ENCODE measurements at regions not wholly inside any gene's neighbourhood (a gene's known extent, or its start where the extent isn't known, plus 50 kb on each side); places are given as distances from the start of the nearest gene placed in this dataset.

- no peak overlapping the region for H3K27ac Mint-ChIP-seq
- H3K4me3 Mint-ChIP-seq: no peak overlapping the region
- no peaks in the 10 kb centered on the region for H3K36me3 Mint-ChIP-seq
- no peak for DNase-seq (ENCODE audit: low spot score in 2 of 2)
- peaks cover 6% of the 10 kb centered on the region for H3K9me3 Mint-ChIP-seq
- H3K4me1 Mint-ChIP-seq: no peaks in the 10 kb centered on the region
- no peak for ATAC-seq
These were observed 205.3 kb downstream of the VRK1 start for GRCh38 chr14:97002454-97002853.

GRCh38 chr14:97005934-97006333, 208.8 kb downstream of the VRK1 start:
- DNase-seq (ENCODE audit: low spot score in 2 of 2): no peak
- Mint-ChIP-seq H3K4me1 (peaks cover 5% of the 10 kb centered on the region), H3K4me3 (no peak overlapping the region), H3K27ac (no peak overlapping the region), H3K36me3 (no peaks in the 10 kb centered on the region), H3K9me3 (peaks cover 6% of the 10 kb centered on the region)
- no peak for ATAC-seq

GRCh38 chr14:97010491-97011160, 213.4 kb downstream of the VRK1 start:
- Mint-ChIP-seq H3K27ac (no peak overlapping the region), H3K36me3 (no peaks in the 10 kb centered on the region), H3K4me1 (peaks cover 8% of the 10 kb centered on the region), H3K4me3 (no peak overlapping the region), H3K9me3 (no peaks in the 10 kb centered on the region)
- DNase-seq (ENCODE audit: low spot score in 2 of 2): no peak
- no peak for ATAC-seq

GRCh38 chr14:97013878-97014277, 216.7 kb downstream of the VRK1 start:
- no peak overlapping the region for H3K4me3 Mint-ChIP-seq
- peaks cover 8% of the 10 kb centered on the region for H3K4me1 Mint-ChIP-seq

GRCh38 chr14:97021001-97021400, 223.8 kb downstream of the VRK1 start:
- no peaks in the 10 kb centered on the region for H3K9me3 Mint-ChIP-seq
- ATAC-seq (no peak), DNase-seq (ENCODE audit: low spot score in 2 of 2) (no peak)
- no peak overlapping the region for H3K4me3 Mint-ChIP-seq
- no peaks in the 10 kb centered on the region for H3K36me3 Mint-ChIP-seq
- no peak overlapping the region for H3K27ac Mint-ChIP-seq
- H3K4me1 Mint-ChIP-seq: peaks cover 6% of the 10 kb centered on the region

More at GRCh38 chr14:97013878-97014277, 216.7 kb downstream of the VRK1 start:
- DNase-seq (ENCODE audit: low spot score in 2 of 2) (no peak), ATAC-seq (no peak)
- Mint-ChIP-seq H3K9me3 (no peaks in the 10 kb centered on the region), H3K36me3 (no peaks in the 10 kb centered on the region), H3K27ac (no peak overlapping the region)

GRCh38 chr14:97021571-97022168, 224.5 kb downstream of the VRK1 start:
- H3K4me1 Mint-ChIP-seq: peaks cover 6% of the 10 kb centered on the region
- no peak for DNase-seq (ENCODE audit: low spot score in 2 of 2)

DNA sequence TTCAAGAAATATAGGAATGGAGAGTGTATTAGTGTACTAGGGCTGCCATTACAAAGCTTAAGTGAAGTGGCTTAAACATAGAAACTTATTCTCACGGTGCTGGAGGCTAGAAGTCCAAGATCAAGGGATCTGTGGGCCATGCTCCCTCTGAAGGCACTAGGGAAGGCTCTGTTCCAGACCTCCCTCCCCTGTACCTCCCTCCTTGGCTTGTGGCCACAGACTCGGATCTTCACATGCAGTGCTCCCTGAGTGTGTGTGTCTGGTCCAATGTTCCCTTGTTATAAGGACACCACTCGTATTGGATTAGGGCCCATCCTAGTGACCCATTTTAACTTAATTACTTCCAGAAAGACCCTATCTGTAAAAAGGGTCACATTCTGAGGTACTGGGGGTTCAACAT, 225.6 kb downstream of the VRK1 start:
- DNase-seq (ENCODE audit: low spot score in 2 of 2) (no peak), ATAC-seq (no peak)
- Mint-ChIP-seq H3K27ac (no peak overlapping the region), H3K9me3 (no peaks in the 10 kb centered on the region), H3K4me1 (peaks cover 6% of the 10 kb centered on the region), H3K4me3 (no peak overlapping the region), H3K36me3 (no peaks in the 10 kb centered on the region)

More at GRCh38 chr14:97021571-97022168, 224.5 kb downstream of the VRK1 start:
- H3K36me3 Mint-ChIP-seq: no peaks in the 10 kb centered on the region
- no peaks in the 10 kb centered on the region for H3K9me3 Mint-ChIP-seq
- H3K27ac Mint-ChIP-seq: no peak overlapping the region
- H3K4me3 Mint-ChIP-seq: no peak overlapping the region
- no peak for ATAC-seq

DNA sequence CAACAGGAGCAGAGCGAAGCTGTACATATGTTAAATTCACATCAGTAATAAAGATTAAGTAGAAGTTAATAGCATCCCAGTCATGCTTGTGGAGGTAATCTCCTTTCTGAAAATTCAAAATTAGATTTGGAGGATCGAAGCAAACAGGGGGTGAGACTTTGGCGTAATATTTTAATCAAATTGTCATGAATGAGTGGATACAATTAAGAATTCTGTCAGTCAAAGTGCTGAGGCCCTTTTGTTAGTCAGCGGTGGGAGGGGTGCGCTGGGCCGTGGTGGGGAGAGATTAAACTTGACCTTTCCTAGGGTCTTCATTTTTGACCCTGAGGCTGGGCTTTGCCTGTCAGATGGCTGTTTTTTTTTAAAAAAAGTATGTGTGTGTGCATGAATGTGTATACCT, 226.7 kb downstream of the VRK1 start:
- Mint-ChIP-seq H3K9me3 (no peaks in the 10 kb centered on the region), H3K4me3 (no peak overlapping the region), H3K4me1 (peaks cover 6% of the 10 kb centered on the region), H3K36me3 (no peaks in the 10 kb centered on the region), H3K27ac (no peak overlapping the region)
- ATAC-seq: no peak
- no peak for DNase-seq (ENCODE audit: low spot score in 2 of 2)

DNA sequence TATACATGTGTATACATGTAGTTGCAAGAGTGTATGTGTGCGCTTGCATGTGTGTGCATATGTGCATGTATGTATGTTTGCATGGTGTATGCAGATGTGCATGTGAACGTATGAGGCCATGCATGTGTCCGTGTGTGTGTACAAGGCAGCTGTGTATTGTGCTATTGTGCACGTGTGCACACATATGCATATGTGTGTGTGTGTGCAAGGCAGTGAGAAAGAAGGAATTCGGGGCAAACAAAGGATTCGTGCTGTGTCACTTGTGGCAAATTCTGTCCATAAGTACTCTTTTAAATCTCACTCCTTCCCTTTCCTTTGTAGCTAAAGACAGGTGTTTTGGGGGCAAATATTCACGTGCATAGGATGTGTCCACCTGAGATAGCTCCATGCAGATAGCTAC, 227.1 kb downstream of the VRK1 start:
- Mint-ChIP-seq H3K27ac (no peak overlapping the region), H3K4me1 (peaks cover 6% of the 10 kb centered on the region), H3K4me3 (no peak overlapping the region), H3K9me3 (no peaks in the 10 kb centered on the region), H3K36me3 (no peaks in the 10 kb centered on the region)
- DNase-seq (ENCODE audit: low spot score in 2 of 2) (no peak), ATAC-seq (no peak)

DNA sequence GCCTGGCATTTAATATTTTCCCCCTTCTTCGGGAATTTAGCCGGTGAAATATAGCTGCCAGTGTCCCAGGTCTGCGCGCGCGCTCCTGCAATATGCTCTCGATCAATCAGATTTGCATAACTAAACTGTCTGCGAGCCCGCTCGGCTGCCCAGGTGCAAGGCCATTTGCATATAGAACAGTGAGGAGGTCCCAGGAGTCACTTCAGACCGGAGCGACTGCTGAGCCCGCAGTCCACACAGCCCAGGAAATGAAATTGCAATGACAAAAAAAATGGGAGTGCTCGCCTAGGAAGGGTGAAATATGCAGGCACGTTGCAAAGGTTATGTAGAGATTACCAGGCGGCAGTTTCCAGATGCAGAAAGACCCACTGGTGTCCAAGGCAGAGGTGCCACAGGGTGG, 228.5 kb downstream of the VRK1 start:
- ATAC-seq: no peak

GRCh38 chr14:97027256-97027999, 230.2 kb downstream of the VRK1 start:
- no peaks in the 10 kb centered on the region for H3K36me3 Mint-ChIP-seq
- DNase-seq (ENCODE audit: low spot score in 2 of 2) (no peak), ATAC-seq (no peak)
- peaks cover 2% of the 10 kb centered on the region for H3K9me3 Mint-ChIP-seq
- no peak overlapping the region for H3K4me3 Mint-ChIP-seq
- peaks cover 3% of the 10 kb centered on the region for H3K4me1 Mint-ChIP-seq
- H3K27ac Mint-ChIP-seq: no peak overlapping the region

More for the DNA sequence above, 228.5 kb downstream of the VRK1 start:
- DNase-seq (ENCODE audit: low spot score in 2 of 2): no peak
- no peak overlapping the region for H3K4me3 Mint-ChIP-seq
- no peaks in the 10 kb centered on the region for H3K9me3 Mint-ChIP-seq
- H3K4me1 Mint-ChIP-seq: peaks cover 5% of the 10 kb centered on the region
- no peaks in the 10 kb centered on the region for H3K36me3 Mint-ChIP-seq
- H3K27ac Mint-ChIP-seq: no peak overlapping the region

DNA sequence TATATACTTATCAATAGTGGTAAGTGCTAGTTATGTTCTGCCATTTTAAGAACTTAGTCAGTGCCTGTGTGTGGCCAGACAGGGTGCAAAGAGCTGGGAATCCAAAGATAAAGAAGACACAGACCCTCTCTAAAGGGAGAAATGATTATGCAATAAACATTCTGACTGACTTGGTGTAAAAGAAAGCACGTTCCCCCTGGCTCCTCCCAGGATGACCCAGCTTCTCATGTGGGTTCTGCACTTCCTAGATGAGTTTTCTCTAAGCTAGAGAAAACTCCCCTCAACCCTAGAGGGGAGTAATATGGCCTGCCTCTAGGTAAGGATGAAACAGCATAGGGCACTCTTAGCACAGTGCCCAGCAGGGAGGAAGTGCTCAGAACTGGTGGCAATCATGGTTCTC, 231.2 kb downstream of the VRK1 start:
- Mint-ChIP-seq H3K4me3 (no peak overlapping the region), H3K27ac (no peak overlapping the region)

DNA sequence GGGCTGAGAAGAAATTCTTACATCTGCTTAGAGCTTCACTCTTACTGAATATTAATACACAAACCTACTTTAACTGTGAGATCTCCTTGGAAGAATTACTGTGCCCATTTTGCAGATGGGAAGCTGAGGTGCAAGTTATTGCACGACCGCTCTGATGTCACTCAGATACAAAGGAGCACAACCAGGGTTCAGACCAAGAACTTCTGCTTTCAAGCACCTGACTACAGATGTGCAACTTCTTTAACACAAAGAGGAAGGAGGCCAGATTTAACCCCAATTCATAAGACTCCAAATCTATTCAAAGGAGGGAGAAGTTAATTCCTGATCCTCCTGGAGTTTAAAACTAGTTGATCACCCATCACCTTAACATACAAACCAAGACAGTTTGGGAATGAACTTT, 232.6 kb downstream of the VRK1 start:
- no peak overlapping the region for H3K4me3 Mint-ChIP-seq
- H3K9me3 Mint-ChIP-seq: peaks cover 2% of the 10 kb centered on the region
- peaks cover 8% of the 10 kb centered on the region for H3K4me1 Mint-ChIP-seq
- ATAC-seq: no peak
- no peak for DNase-seq (ENCODE audit: low spot score in 2 of 2)
- no peak overlapping the region for H3K27ac Mint-ChIP-seq
- no peaks in the 10 kb centered on the region for H3K36me3 Mint-ChIP-seq

More for the DNA sequence above, 231.2 kb downstream of the VRK1 start:
- H3K36me3 Mint-ChIP-seq: no peaks in the 10 kb centered on the region
- peaks cover 2% of the 10 kb centered on the region for H3K9me3 Mint-ChIP-seq
- DNase-seq (ENCODE audit: low spot score in 2 of 2) (no peak), ATAC-seq (peak; percentile 26)
- peaks cover 8% of the 10 kb centered on the region for H3K4me1 Mint-ChIP-seq

DNA sequence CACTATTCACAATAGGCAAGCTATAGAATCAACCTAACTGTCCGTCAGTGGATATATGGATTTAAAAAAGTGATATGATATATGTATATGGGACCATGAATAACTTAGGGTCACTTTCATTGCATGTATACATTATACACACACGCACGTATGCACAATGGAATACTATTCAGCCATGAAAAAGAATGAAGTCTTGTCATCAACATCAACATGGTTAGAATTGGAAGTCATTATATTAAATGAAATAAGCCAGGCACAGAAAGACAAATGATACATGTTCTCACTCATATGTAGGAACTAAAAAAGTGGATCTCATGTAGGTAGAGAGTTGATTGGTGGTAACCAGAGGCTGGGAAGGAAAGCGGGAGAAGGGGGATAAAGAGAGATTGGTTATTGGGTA, 234.3 kb downstream of the VRK1 start:
- H3K36me3 Mint-ChIP-seq: no peaks in the 10 kb centered on the region
- peaks cover 2% of the 10 kb centered on the region for H3K9me3 Mint-ChIP-seq
- no peak overlapping the region for H3K4me3 Mint-ChIP-seq
- no peak for ATAC-seq
- DNase-seq (ENCODE audit: low spot score in 2 of 2): no peak
- H3K4me1 Mint-ChIP-seq: peaks cover 8% of the 10 kb centered on the region
- no peak overlapping the region for H3K27ac Mint-ChIP-seq

GRCh38 chr14:97033556-97034081, 236.4 kb downstream of the VRK1 start:
- Mint-ChIP-seq H3K4me3 (peak overlapping the region; percentile 15), H3K36me3 (no peaks in the 10 kb centered on the region), H3K9me3 (peaks cover 3% of the 10 kb centered on the region), H3K27ac (no peak overlapping the region), H3K4me1 (peaks cover 8% of the 10 kb centered on the region)
- ATAC-seq (no peak), DNase-seq (ENCODE audit: low spot score in 2 of 2) (no peak)

Measured in stimulated activated effector memory CD8-positive, alpha-beta T cell treated with anti-CD3 and anti-CD28 coated beads, Interleukin-12 subunit alpha, Interleukin-12 subunit beta, amount 100 ng/mL, for 72 hours (primary cell).